Mucosa of descending colon (tissue), 3 donors: ENCODE measurements at regions not wholly inside any gene's neighbourhood (a gene's known extent, or its start where the extent isn't known, plus 50 kb on each side); places are given as distances from the start of the nearest gene placed in this dataset.

Experiments used
- ATAC-seq: fragments of 200-7000 bp; cut with Tn5 transposase; one replicate; pipeline ENCODE4 v1.9.1; 2020; ENCODE audit warnings: mild to moderate bottlenecking, moderate library complexity
- DNase-seq, 3 donors: peaks; one replicate each; pipeline ENCODE4 v3.0.0-alpha.2; 2020
- H3K36me3 ChIP-seq: fragments of 200-600 bp; one replicate; pipeline ENCODE4 v1.8.0; 2021; ENCODE audit warnings: low read depth, mild to moderate bottlenecking
- H3K4me1 ChIP-seq: fragments of 200-600 bp; one replicate; pipeline ENCODE4 v1.8.0; 2021; ENCODE audit warnings: low read depth, mild to moderate bottlenecking
- H3K4me3 ChIP-seq: fragments of 200-600 bp; one replicate; pipeline ENCODE4 v1.8.0; 2021; ENCODE audit warnings: mild to moderate bottlenecking
- H3K9me3 ChIP-seq: fragments of 200-600 bp; one replicate; pipeline ENCODE4 v1.8.0; 2021; ENCODE audit warnings: mild to moderate bottlenecking
- intact Hi-C, 2 donors: fragments of 100-400 bp; cut with DNase I in 1 of 2; cut with micrococcal nuclease in 1 of 2; formaldehyde crosslinking; loops; one replicate each; pipeline versions ENCODE4 v1.11.0 to v1.11.1; 2022; cut with DNase I, micrococcal nuclease
- TF ChIP-seq, protein P1 (sequence below): fragments of 200-600 bp; IDR thresholded peaks from one replicate; pipeline ENCODE4 v1.8.0; 2022; ENCODE audit warnings: antibody characterized with exemption, mild to moderate bottlenecking
- donor health status: DM: no; HTN: no; CAD: no; lungs with moderate emphysema.
- donor health status: DM: no; HTN: no; CAD: no.
- donor health status: DM: no; HTN: yes; CAD: no.

DNA sequence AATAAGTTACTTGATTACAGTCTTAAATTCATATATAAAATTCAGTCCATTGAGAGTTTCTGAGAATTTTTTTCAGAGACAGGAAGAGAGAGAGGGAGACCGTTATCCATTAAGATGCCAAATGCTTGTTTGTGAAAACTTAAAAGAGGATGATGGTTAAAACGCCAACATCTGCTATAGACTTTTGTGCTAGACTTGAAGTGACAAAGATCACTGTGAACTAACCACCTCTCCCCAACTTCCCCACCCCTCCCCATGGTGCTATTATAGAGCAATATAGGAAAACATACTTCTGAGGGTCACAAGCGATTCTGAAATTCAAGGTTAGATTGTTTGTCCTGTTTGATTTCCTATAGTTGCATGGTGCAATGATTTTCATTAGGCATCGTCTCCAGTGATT is 440.8 kb downstream of the RMST start:
- no peak overlapping the region for H3K4me3 ChIP-seq
- ATAC-seq (no peak), DNase-seq (no peak)
- no peaks in the 10 kb centered on the region for H3K36me3 ChIP-seq
- TF ChIP-seq, protein P1, sequence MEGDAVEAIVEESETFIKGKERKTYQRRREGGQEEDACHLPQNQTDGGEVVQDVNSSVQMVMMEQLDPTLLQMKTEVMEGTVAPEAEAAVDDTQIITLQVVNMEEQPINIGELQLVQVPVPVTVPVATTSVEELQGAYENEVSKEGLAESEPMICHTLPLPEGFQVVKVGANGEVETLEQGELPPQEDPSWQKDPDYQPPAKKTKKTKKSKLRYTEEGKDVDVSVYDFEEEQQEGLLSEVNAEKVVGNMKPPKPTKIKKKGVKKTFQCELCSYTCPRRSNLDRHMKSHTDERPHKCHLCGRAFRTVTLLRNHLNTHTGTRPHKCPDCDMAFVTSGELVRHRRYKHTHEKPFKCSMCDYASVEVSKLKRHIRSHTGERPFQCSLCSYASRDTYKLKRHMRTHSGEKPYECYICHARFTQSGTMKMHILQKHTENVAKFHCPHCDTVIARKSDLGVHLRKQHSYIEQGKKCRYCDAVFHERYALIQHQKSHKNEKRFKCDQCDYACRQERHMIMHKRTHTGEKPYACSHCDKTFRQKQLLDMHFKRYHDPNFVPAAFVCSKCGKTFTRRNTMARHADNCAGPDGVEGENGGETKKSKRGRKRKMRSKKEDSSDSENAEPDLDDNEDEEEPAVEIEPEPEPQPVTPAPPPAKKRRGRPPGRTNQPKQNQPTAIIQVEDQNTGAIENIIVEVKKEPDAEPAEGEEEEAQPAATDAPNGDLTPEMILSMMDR, result no peak
- no peaks in the 10 kb centered on the region for H3K4me1 ChIP-seq
- intact Hi-C loops, result no loop called here
- H3K9me3 ChIP-seq, result peaks cover 2% of the 10 kb centered on the region

DNA sequence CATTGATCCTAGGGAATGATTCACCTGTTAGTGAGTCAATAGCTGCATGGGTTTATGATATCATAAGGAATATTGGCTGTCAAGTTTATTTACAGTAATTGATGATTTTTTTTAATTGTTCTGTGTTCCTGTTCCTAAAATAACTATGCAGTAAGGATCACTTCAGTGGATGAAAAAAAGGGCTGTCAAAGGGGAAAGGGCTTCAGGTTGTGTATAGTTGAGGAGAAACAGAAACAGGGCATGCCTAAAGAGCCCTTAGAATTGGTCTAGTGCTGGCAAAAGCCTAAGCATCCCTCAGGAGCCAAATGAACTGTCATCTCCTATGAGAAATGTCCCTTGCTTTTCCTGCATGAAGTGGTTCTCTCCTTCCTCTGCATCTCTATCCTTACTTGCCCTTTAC is 444.9 kb downstream of the RMST start:
- no peaks in the 10 kb centered on the region for H3K4me1 ChIP-seq
- no peaks in the 10 kb centered on the region for H3K9me3 ChIP-seq
- H3K4me3 ChIP-seq, result no peak overlapping the region
- ATAC-seq, result no peak
- intact Hi-C loops, result no loop called here
- TF ChIP-seq, protein P1, result no peak
- no peaks in the 10 kb centered on the region for H3K36me3 ChIP-seq
- DNase-seq, result no peak

DNA sequence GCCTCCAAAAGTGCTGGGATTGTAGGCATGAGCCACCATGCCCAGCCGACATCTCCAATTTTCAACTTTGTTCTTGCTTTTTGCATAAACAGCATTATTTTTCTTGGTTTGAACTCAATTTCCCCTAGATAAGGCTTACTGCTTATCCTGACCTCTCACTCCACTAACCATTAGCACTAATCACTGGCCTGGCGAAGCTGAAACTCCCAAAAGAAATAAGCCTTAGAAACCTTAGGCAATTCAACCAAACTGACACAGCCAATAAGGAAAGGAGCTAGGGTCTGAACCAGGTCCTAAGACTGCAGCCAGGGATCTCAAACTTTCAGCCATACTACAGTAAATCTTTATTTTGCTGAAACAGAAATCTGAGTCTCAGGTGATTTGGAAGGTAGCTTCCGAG is 448.0 kb downstream of the RMST start:
- intact Hi-C loops, result no loop called here
- H3K9me3 ChIP-seq, result no peaks in the 10 kb centered on the region
- DNase-seq (no peak), ATAC-seq (no peak)
- no peaks in the 10 kb centered on the region for H3K36me3 ChIP-seq
- H3K4me1 ChIP-seq, result no peaks in the 10 kb centered on the region
- no peak overlapping the region for H3K4me3 ChIP-seq
- TF ChIP-seq, protein P1, result no peak

DNA sequence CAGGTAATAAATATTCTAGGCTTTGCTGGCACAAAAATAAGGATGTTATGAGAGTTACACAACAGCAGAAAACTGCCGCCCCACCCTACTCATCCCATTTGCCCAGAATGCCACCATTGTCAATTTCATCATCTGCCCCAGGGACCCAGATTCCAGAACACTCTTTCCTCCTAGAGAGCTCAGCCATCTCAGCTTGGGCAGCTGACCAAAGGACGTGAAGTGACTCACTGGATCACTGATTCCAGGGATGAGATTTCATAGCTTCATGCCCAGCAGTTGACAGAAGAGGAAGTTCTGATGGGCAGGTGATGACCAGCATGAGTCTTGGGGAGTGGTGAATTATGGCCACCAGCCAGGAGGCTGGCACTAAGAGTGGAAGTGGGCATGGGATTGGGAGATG is 450.3 kb downstream of the RMST start:
- no peaks in the 10 kb centered on the region for H3K36me3 ChIP-seq
- DNase-seq (no peak), ATAC-seq (no peak)
- H3K9me3 ChIP-seq, result no peaks in the 10 kb centered on the region
- intact Hi-C loops, result no loop called here
- no peak overlapping the region for H3K4me3 ChIP-seq
- H3K4me1 ChIP-seq, result no peaks in the 10 kb centered on the region
- TF ChIP-seq, protein P1, result no peak

DNA sequence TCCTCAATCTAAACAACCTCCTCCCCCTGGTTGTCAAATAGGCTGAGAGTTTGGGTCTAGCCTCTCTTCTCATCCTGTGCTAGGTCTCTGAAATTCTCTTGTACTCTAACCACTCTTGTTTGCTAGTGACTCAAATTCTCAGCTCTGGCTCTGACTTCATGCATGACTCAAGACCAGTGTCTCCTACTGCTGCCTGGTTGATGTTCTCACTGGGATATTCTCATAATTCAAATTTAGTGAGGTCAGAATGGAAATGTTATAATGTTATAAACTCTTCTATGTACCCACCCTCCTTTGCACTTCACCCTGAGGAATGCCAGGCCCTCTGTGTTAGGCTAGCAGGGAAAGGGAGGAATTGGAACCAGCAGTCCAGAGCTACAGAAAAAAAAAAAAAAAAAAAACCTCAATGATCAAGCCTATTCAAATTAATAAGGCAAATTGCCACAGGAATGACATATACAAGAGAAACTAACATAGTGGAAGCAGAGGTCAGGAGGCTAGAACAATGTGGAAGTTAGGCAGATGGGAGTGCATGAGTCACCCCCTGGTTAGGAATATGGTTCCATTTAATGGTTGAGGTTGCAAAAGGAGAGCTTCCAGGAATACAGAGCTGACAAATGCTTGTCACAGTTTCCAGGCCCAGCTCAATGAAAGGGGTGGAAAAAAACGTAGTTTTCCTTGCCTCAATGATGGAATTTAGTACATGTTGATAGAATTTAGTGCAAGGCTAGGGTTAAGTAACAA is 459.5 kb downstream of the RMST start:
- Histone ChIP-seq H3K4me3 (no peak overlapping the region), H3K9me3 (no peaks in the 10 kb centered on the region), H3K4me1 (no peaks in the 10 kb centered on the region), H3K36me3 (no peaks in the 10 kb centered on the region)
- TF ChIP-seq, protein P1, result no peak
- ATAC-seq, result no peak
- intact Hi-C loops, result no loop called here
- DNase-seq, result no peak

DNA sequence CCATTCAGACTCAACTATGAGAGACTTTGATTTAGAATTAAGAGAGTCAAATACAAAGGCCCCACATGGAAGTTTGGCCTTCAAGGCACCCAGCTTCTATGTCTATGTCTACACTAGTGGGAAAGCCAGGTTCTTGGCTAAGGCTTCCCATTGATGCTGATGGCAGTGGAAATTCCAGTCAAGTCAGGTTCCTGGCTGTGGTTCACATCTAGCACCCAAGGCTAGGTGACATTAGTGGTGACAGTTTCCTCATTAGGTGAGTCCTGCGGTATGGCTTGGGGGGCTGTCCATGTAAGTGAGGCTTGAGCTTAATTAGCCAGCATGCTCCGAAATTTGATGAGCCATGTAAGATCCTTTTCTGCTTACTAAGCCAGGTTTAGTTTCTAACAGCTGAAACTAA is 460.9 kb downstream of the RMST start:
- Histone ChIP-seq H3K9me3 (no peaks in the 10 kb centered on the region), H3K4me3 (no peak overlapping the region), H3K36me3 (no peaks in the 10 kb centered on the region), H3K4me1 (no peaks in the 10 kb centered on the region)
- ATAC-seq, result no peak
- TF ChIP-seq, protein P1, result no peak
- DNase-seq, result no peak
- intact Hi-C loops, result no loop called here
